ENCODE measurements at regions not wholly inside any gene's neighbourhood (a gene's known extent, or its start where the extent isn't known, plus 50 kb on each side); places are given as distances from the start of the nearest gene placed in this dataset.

DNA sequence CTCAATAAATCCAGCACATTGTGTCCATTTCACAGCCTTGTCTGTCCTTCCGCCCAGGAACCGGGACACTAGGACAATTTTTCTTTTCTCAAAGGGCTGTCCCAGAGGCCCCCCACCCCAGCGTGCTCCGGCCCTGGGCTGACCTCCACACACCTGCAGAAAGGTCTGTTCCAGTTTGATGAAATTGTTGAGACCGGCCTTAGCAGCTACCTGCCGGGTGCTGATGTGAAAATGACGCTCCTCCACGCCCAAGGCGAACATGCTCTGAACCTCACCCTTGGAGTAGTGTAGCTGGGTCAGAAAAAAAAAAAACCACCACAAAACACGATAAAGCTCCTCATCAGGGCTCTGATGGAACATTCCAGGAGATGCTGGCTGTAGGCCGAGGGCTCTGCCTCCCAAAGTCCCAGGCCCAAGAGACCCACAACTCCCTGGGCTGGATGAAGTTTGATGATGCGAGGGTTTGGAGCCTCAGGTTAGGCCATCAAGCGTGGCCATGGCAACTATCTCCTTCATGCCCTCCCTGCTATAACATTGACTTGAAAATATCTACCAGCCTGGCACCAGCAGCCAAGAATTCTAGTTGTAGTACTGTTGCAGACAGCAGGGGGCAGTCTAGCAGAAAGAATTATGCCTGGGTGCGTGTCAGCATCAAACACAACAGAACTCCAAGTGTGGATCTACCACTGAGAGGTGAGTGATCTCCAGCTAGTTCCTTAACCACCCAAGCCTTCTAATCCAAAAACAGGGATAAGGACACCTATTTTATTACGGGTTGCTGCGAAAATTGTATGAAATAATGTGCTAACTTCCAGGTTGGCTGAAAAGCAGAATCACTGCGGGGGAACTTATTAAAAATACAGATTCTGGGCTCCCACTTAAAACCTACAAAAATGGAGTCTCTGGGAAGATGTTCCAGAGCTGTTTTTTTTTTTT, 62.1 kb downstream of the RMI2 start:
- Histone ChIP-seq H3K36me3 (no peaks in the 10 kb centered on the region), H3K4me3 (no peak overlapping the region), H3K27ac (no peak overlapping the region), H3K27me3 (no peaks in the 10 kb centered on the region), H3K9me3 (no peaks in the 10 kb centered on the region), H3K4me1 (no peaks in the 10 kb centered on the region)
- intact Hi-C loops (cut with DNase I; ENCODE audit: low total_unique reads): no loop called here
- in situ Hi-C loops (cut with MboI; ENCODE audit: low pct_ligation_motif_present in 1 of 4, low pct_unique_long_range_greater_than_20kb in 1 of 4, low sequenced_read_pairs in 3 of 4): loop anchor here in 3 of 4 donors (10.0 to 25.0 kb wide), 5 partner anchors 117 to 407 kb away; a partner anchor contains a TSS
- 52 to 65% methylated on average over 4 to 17 of the region's 17 CpGs for WGBS, 2 donors (ENCODE audit: low coverage in 1 of 2)
- peak; percentile 75 for DNase-seq
- TF ChIP-seq CTCF (IDR thresholded peaks at IDR 0.05): peak; percentile 66 to 83 (median 75)
- no peak for TF ChIP-seq EP300 (IDR thresholded peaks at IDR 0.05; ENCODE audit: low read depth)

GRCh38 chr16:11408216-11408615, 63.0 kb downstream of the RMI2 start:
- 78 to 88% methylated on average over 2 to 8 of the region's 8 CpGs for WGBS, 2 donors (ENCODE audit: low coverage in 1 of 2)
- no peak overlapping the region for H3K27ac ChIP-seq
- H3K4me3 ChIP-seq: no peak overlapping the region
- no peak for DNase-seq
- in situ Hi-C loops (cut with MboI; ENCODE audit: low pct_ligation_motif_present in 1 of 4, low pct_unique_long_range_greater_than_20kb in 1 of 4, low sequenced_read_pairs in 3 of 4) (loop anchor here in 3 of 4 donors (10.0 to 25.0 kb wide), 5 partner anchors 117 to 407 kb away; a partner anchor contains a TSS), intact Hi-C loops (cut with DNase I; ENCODE audit: low total_unique reads) (no loop called here)
- no peaks in the 10 kb centered on the region for H3K27me3 ChIP-seq
- no peaks in the 10 kb centered on the region for H3K36me3 ChIP-seq
- TF ChIP-seq POLR2AphosphoS5 (IDR thresholded peaks at IDR 0.05) (no peak), POLR2A (IDR thresholded peaks at IDR 0.05) (no peak), CTCF (IDR thresholded peaks at IDR 0.05) (no peak), EP300 (IDR thresholded peaks at IDR 0.05; ENCODE audit: low read depth) (no peak)
- H3K9me3 ChIP-seq: no peaks in the 10 kb centered on the region
- no peaks in the 10 kb centered on the region for H3K4me1 ChIP-seq

- intact Hi-C loops (cut with DNase I; ENCODE audit: low total_unique reads): no loop called here
- H3K4me3 ChIP-seq: no peak overlapping the region
- 69 to 71% methylated on average over 6 of the region's 6 CpGs for WGBS, 2 donors (ENCODE audit: low coverage in 1 of 2)
- DNase-seq: no peak
- H3K4me1 ChIP-seq: no peaks in the 10 kb centered on the region
- H3K27me3 ChIP-seq: no peaks in the 10 kb centered on the region
- H3K27ac ChIP-seq: no peak overlapping the region
- in situ Hi-C loops (cut with MboI; ENCODE audit: low pct_ligation_motif_present in 1 of 4, low pct_unique_long_range_greater_than_20kb in 1 of 4, low sequenced_read_pairs in 3 of 4): loop anchor here in 3 of 4 donors (10.0 to 25.0 kb wide), 5 partner anchors 115 to 405 kb away; a partner anchor contains a TSS
- H3K9me3 ChIP-seq: no peaks in the 10 kb centered on the region
- no peaks in the 10 kb centered on the region for H3K36me3 ChIP-seq
- TF ChIP-seq EP300 (IDR thresholded peaks at IDR 0.05; ENCODE audit: low read depth): no peak
- no peak for TF ChIP-seq POLR2AphosphoS5 (IDR thresholded peaks at IDR 0.05)
- no peak for TF ChIP-seq POLR2A (IDR thresholded peaks at IDR 0.05)
- TF ChIP-seq CTCF (IDR thresholded peaks at IDR 0.05): no peak
Observed at GRCh38 chr16:11409398-11409797, 64.1 kb downstream of the RMI2 start.

DNA sequence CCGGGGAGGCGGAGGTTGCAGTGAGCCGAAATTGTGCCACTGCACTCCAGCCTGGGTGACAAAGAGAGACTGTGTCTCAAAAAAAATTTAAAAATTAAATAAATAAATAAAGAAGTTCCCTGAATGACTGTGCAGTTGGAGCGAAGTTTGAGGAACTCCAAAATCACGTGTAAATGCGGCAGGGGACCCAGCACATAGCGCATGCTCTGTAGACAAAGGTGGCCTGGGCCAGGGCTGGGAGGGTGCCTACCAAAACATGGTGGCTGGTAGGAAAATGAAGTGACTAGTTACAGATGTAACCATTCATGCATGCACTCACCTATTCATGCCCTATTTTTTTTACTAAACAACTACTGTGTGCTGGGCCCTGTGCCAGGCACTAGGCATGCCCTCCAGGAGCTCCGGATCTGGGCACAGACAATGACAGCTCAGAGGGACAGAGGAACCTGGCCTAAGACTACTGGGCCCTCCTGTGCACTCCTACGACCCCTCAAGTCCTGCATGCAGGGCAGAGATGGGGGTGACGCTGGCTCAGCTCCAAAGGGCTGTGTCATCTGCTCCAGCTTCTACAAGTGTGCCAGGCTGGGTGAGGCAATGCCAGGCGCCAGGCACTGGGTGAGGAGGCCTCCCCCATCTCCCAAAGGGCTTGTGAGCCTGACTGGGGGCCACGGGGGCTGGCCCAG, 65.3 kb downstream of the RMI2 start:
- WGBS, 2 donors (ENCODE audit: low coverage in 1 of 2): 70 to 88% methylated on average over 4 to 10 of the region's 12 CpGs
- Histone ChIP-seq H3K27ac (no peak overlapping the region), H3K36me3 (no peaks in the 10 kb centered on the region), H3K4me1 (no peaks in the 10 kb centered on the region), H3K4me3 (no peak overlapping the region), H3K27me3 (no peaks in the 10 kb centered on the region), H3K9me3 (no peaks in the 10 kb centered on the region)
- in situ Hi-C loops (cut with MboI; ENCODE audit: low pct_ligation_motif_present in 1 of 4, low pct_unique_long_range_greater_than_20kb in 1 of 4, low sequenced_read_pairs in 3 of 4): loop anchor here in 3 of 4 donors (10.0 to 25.0 kb wide), 3 partner anchors 227 to 402 kb away; no protein-coding TSS in a partner anchor
- intact Hi-C loops (cut with DNase I; ENCODE audit: low total_unique reads): no loop called here
- TF ChIP-seq EP300 (IDR thresholded peaks at IDR 0.05; ENCODE audit: low read depth): no peak
- no peak for TF ChIP-seq CTCF (IDR thresholded peaks at IDR 0.05)
- DNase-seq: no peak

Measured in transverse colon (tissue), 4 donors.